AG04450 (cell line): ENCODE measurements at regions not wholly inside any gene's neighbourhood (a gene's known extent, or its start where the extent isn't known, plus 50 kb on each side); places are given as distances from the start of the nearest gene placed in this dataset.

Experiments
- CTCF ChIA-PET: fragments of 300-600, 350-600 bp; formaldehyde crosslinking; extraction: SDS; loops from one replicate; lab custom pipeline; 2022; ENCODE audit warnings: antibody characterized with exemption, inconsistent platforms; lab: Charles Lee
- POLR2A ChIA-PET: fragments of 350-600 bp; formaldehyde crosslinking; extraction: SDS; loops from one replicate; lab custom pipeline; 2021; ENCODE audit warnings: antibody characterized with exemption, inconsistent platforms; lab: Yijun Ruan, JAX
- DNase-seq: peaks from one replicate; pipeline ENCODE4 v3.0.0-alpha.2; 2011; ENCODE audit warnings: low read depth, low spot score
- H3K27ac ChIP-seq: one replicate; pipeline ENCODE4 v1.5.1; 2012; ENCODE audit warnings: low read depth, low read length, control low read depth
- H3K27me3 ChIP-seq: one replicate; pipeline ENCODE4 v1.6.0; 2012; ENCODE audit warnings: low read length; ENCODE audit not compliant: control insufficient read depth, insufficient read depth
- H3K4me3 ChIP-seq: 2 replicates; pipeline ENCODE4 v1.5.1; 2011; ENCODE audit warnings: mild to moderate bottlenecking, low read depth, low read length, control low read depth
- H3K9me3 ChIP-seq: 2 replicates; pipeline ENCODE4 v1.5.1; 2012; ENCODE audit warnings: low read length; ENCODE audit not compliant: control insufficient read depth, insufficient read depth
- TF ChIP-seq, protein P1 (sequence below): IDR thresholded peaks from 2 replicates; pipeline ENCODE4 v1.5.1; 2011; ENCODE audit warnings: low read depth, low read length, control low read depth, inconsistent platforms

DNA sequence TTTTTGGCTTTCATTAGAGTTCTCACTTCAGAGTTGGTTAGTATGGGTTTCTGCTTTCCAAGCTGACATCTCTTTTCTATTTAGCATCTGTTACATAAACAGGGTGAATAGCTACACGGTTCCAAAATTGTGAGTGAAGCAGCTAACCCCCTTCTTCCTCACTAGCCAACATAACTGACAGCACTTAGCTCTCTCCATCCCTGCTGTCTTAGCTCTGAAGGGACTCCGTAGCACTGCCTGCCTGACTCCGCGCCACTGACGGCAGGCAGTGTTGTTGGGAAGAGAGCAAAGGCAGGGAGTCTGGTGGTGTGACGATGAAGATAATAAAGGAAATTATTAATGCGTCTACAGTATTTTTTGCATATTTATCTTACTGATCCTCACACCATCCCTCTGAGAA is 247.0 kb downstream of the PTBP2 start:
- Histone ChIP-seq H3K27me3 (no peaks in the 10 kb centered on the region), H3K9me3 (no peaks in the 10 kb centered on the region), H3K4me3 (peak overlapping the region; percentile 21; the same call in 1 of the 2 replicates), H3K27ac (no peak overlapping the region)
- ChIA-PET POLR2A (no interaction called here), CTCF (interaction anchor here (2.1 to 2.5 kb wide), 3 partner anchors 82 to 1083 kb away, joined by 7 to 12 read pairs (median 8); no protein-coding TSS in a partner anchor)
- no peak for DNase-seq
- TF ChIP-seq, protein P1, sequence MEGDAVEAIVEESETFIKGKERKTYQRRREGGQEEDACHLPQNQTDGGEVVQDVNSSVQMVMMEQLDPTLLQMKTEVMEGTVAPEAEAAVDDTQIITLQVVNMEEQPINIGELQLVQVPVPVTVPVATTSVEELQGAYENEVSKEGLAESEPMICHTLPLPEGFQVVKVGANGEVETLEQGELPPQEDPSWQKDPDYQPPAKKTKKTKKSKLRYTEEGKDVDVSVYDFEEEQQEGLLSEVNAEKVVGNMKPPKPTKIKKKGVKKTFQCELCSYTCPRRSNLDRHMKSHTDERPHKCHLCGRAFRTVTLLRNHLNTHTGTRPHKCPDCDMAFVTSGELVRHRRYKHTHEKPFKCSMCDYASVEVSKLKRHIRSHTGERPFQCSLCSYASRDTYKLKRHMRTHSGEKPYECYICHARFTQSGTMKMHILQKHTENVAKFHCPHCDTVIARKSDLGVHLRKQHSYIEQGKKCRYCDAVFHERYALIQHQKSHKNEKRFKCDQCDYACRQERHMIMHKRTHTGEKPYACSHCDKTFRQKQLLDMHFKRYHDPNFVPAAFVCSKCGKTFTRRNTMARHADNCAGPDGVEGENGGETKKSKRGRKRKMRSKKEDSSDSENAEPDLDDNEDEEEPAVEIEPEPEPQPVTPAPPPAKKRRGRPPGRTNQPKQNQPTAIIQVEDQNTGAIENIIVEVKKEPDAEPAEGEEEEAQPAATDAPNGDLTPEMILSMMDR: no peak

DNA sequence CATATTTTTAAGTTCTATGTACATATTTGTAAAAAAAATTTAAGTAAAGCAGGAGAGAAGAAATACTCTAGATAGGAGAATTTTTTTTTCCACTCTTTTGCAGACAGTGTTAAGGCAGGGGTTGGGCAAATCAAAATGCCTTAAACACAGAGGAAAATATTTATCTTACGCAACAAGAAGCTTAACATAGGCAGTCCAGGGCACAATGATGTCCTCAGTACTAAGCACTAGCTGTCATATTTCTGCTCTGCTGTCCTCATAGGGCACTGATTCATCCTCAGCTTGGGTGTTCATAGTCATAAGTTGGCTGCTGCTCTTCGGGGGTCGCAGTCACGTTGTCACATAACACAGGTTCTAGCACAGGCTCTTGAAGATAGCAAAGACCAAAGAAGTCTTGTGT is 247.4 kb downstream of the PTBP2 start:
- Histone ChIP-seq H3K27me3 (no peaks in the 10 kb centered on the region), H3K27ac (no peak overlapping the region), H3K9me3 (no peaks in the 10 kb centered on the region), H3K4me3 (no peak overlapping the region)
- no peak for DNase-seq
- ChIA-PET POLR2A (no interaction called here), CTCF (interaction anchor here (0.6 to 2.5 kb wide), 4 partner anchors 82 to 1082 kb away, joined by 3 to 12 read pairs (median 8); no protein-coding TSS in a partner anchor)
- TF ChIP-seq, protein P1: no peak

DNA sequence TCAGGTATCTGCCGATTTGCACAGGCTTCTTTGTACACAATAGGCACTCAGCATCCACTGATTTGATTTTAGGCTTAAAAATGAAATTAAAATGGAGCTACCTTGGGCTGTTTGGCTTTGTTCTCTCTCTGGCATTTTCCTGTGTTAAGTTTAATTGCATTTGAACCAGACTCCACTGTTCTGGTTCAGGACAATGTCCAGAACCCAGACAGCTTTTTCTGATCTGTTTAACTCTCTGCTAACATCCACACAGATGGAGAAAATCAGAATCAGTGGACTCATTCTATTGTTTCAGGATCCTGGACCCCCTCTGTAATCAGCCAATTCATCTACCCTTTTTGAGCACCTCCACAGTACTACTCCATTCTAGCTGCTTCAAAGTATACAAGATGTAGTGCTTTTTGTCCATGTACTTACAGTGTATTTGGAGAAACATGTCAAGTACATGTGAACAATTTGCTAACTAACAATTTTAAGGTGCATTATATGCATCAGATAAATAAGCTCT is 248.1 kb downstream of the PTBP2 start:
- no peak overlapping the region for H3K27ac ChIP-seq
- ChIA-PET CTCF (interaction anchor here (0.6 to 2.5 kb wide), 4 partner anchors 81 to 1081 kb away, joined by 3 to 12 read pairs (median 8); no protein-coding TSS in a partner anchor), POLR2A (no interaction called here)
- TF ChIP-seq, protein P1: no peak
- H3K27me3 ChIP-seq: no peaks in the 10 kb centered on the region
- no peaks in the 10 kb centered on the region for H3K9me3 ChIP-seq
- no peak overlapping the region for H3K4me3 ChIP-seq
- DNase-seq: no peak

DNA sequence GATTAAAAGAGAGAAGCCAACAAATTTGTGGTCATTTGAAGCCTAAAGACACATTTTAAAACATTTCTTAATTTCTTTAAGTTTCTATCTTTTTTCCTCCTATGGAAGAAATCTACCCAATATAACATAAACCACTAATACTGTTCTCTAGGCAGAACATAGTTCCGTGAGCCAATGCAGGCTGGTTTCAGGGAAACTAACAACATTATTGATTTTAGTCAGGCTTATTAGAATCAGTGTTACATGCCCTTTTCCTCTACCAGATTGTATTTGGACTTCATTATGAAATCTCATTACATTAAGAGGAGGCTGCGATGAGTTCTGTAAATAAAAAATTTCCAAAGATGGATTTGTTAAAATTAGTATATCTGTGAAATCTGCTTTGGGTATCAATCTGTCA is 249.9 kb downstream of the PTBP2 start:
- no peaks in the 10 kb centered on the region for H3K9me3 ChIP-seq
- TF ChIP-seq, protein P1: no peak
- H3K27me3 ChIP-seq: no peaks in the 10 kb centered on the region
- CTCF ChIA-PET: no interaction called here
- POLR2A ChIA-PET: no interaction called here
- no peak overlapping the region for H3K4me3 ChIP-seq
- no peak for DNase-seq
- H3K27ac ChIP-seq: no peak overlapping the region

GRCh38 chr1:96971849-96972602 is 250.4 kb downstream of the PTBP2 start:
- H3K9me3 ChIP-seq: no peaks in the 10 kb centered on the region
- no peak overlapping the region for H3K4me3 ChIP-seq
- H3K27me3 ChIP-seq: no peaks in the 10 kb centered on the region
- no peak for DNase-seq
- no peak overlapping the region for H3K27ac ChIP-seq
- ChIA-PET POLR2A (no interaction called here), CTCF (no interaction called here)
- TF ChIP-seq, protein P1: no peak
